ENCODE measurements at regions not wholly inside any gene's neighbourhood (a gene's known extent, or its start where the extent isn't known, plus 50 kb on each side); places are given as distances from the start of the nearest gene placed in this dataset.

- no peak for DNase-seq
These were observed 267.8 kb upstream of the NREP start for GRCh38 chr5:112024769-112025168.

- DNase-seq, result no peak
These were observed 267.2 kb upstream of the NREP start for GRCh38 chr5:112024221-112024620.

GRCh38 chr5:112023766-112024165 lies 266.8 kb upstream of the NREP start:
- DNase-seq, result no peak

- no peak for DNase-seq
These were observed 261.9 kb upstream of the NREP start for GRCh38 chr5:112018846-112019245.

GRCh38 chr5:112016980-112017379 lies 260.0 kb upstream of the NREP start:
- no peak for DNase-seq

GRCh38 chr5:112014783-112015395 lies 257.9 kb upstream of the NREP start:
- DNase-seq, result no peak

- no peak for DNase-seq
These were observed 256.7 kb upstream of the NREP start for GRCh38 chr5:112013660-112014059.

- no peak for DNase-seq
These were observed 255.1 kb upstream of the NREP start for GRCh38 chr5:112012104-112012503.

GRCh38 chr5:112010475-112010874 lies 253.5 kb upstream of the NREP start:
- no peak for DNase-seq

- no peak for DNase-seq
These were observed 249.7 kb upstream of the NREP start for GRCh38 chr5:112006721-112007120.

GRCh38 chr5:112005623-112005930 lies 248.6 kb upstream of the NREP start:
- DNase-seq, result no peak

- DNase-seq, result peak; percentile 28
These were observed 248.1 kb upstream of the NREP start for GRCh38 chr5:112004867-112005622.

- no peak for DNase-seq
These were observed 245.4 kb upstream of the NREP start for GRCh38 chr5:112002376-112002775.

- no peak for DNase-seq
These were observed 242.3 kb upstream of the NREP start for GRCh38 chr5:111999286-111999685.

- DNase-seq, result no peak
These were observed 241.9 kb upstream of the NREP start for GRCh38 chr5:111998871-111999270.

- DNase-seq, result no peak
These were observed 240.7 kb upstream of the NREP start for GRCh38 chr5:111997711-111998110.

GRCh38 chr5:111997308-111997707 lies 240.3 kb upstream of the NREP start:
- DNase-seq, result no peak

- no peak for DNase-seq
These were observed 239.6 kb upstream of the NREP start for GRCh38 chr5:111996574-111996973.

GRCh38 chr5:111995701-111996100 lies 238.7 kb upstream of the NREP start:
- no peak for DNase-seq

GRCh38 chr5:111993242-111993641 lies 236.2 kb upstream of the NREP start:
- DNase-seq, result no peak

- no peak for DNase-seq
These were observed 227.1 kb upstream of the NREP start for GRCh38 chr5:111984044-111984443.

- no peak for DNase-seq
These were observed 226.5 kb upstream of the NREP start for GRCh38 chr5:111983459-111983858.

- DNase-seq, result no peak
These were observed 220.4 kb upstream of the NREP start for GRCh38 chr5:111977436-111977829.

- no peak for DNase-seq
These were observed 219.9 kb upstream of the NREP start for GRCh38 chr5:111976705-111977435.
